Liver (tissue), 7 donors: ENCODE measurements at regions not wholly inside any gene's neighbourhood (a gene's known extent, or its start where the extent isn't known, plus 50 kb on each side); places are given as distances from the start of the nearest gene placed in this dataset.
"Not testable (repeated sequence)": the region's sequence is repeated elsewhere in the genome, so short reads cannot be mapped to it uniquely, and the experiment has no call there.

ENCODE experiments used
- DNase-seq: peaks from one replicate; pipeline ENCODE4 v3.0.0-alpha.2; 2017; ENCODE audit warnings: low spot score
- H3K27ac ChIP-seq, 2 donors: one replicate each; pipeline ENCODE4 v1.7.0; 2013; ENCODE audit warnings: inconsistent platforms in 2 of 2, low read length in 2 of 2, control low read depth in 1 of 2, low read depth in 1 of 2, mild to moderate bottlenecking in 1 of 2
- H3K27me3 ChIP-seq, 4 donors: one replicate each; pipeline versions ENCODE4 v1.6.1 to v1.7.0; 2013; ENCODE audit warnings: low read length in 3 of 4, inconsistent platforms in 1 of 4, mild to moderate bottlenecking in 1 of 4, moderate library complexity in 1 of 4; ENCODE audit not compliant: control insufficient read depth in 4 of 4, insufficient read depth in 4 of 4
- H3K36me3 ChIP-seq, 4 donors: one replicate each; pipeline versions ENCODE4 v1.6.1 to v1.7.0; 2013; ENCODE audit warnings: low read length in 3 of 4, mild to moderate bottlenecking in 3 of 4, low read depth in 1 of 4, moderate library complexity in 1 of 4; ENCODE audit not compliant: control insufficient read depth in 4 of 4, insufficient read depth in 3 of 4
- H3K4me1 ChIP-seq, 4 donors: one replicate each; pipeline versions ENCODE4 v1.6.1 to v1.7.0; 2013; ENCODE audit warnings: low read length in 3 of 4, mild to moderate bottlenecking in 3 of 4, moderate library complexity in 1 of 4; ENCODE audit not compliant: control insufficient read depth in 4 of 4, insufficient read depth in 4 of 4
- H3K4me3 ChIP-seq, 3 donors: one replicate each; pipeline versions ENCODE4 v1.6.1 to v1.7.0; 2013; ENCODE audit warnings: low read length in 3 of 3, control low read depth in 1 of 3, low read depth in 1 of 3, mild to moderate bottlenecking in 1 of 3
- H3K9ac ChIP-seq, 2 donors: one replicate each; pipeline ENCODE4 v1.7.0; 2013; ENCODE audit warnings: low read length in 2 of 2, mild to moderate bottlenecking in 2 of 2, moderate library complexity in 2 of 2, control low read depth in 1 of 2, low read depth in 1 of 2
- H3K9me3 ChIP-seq, 4 donors: one replicate each; pipeline versions ENCODE4 v1.6.1 to v1.7.0; 2013; ENCODE audit warnings: low read length in 3 of 4; ENCODE audit not compliant: control insufficient read depth in 4 of 4
- EGR1 ChIP-seq, 2 donors: IDR thresholded peaks; 2 replicates each; pipeline ENCODE4 v1.6.1; 2016 to 2018; ENCODE audit warnings: antibody characterized with exemption in 2 of 2, low read depth in 2 of 2
- FOXA1 ChIP-seq: IDR thresholded peaks from 2 replicates; pipeline ENCODE4 v1.6.1; 2016; ENCODE audit warnings: antibody characterized with exemption
- HNF4G ChIP-seq: IDR thresholded peaks from 2 replicates; pipeline ENCODE4 v1.6.1; 2016; ENCODE audit warnings: antibody characterized with exemption
- MAX ChIP-seq: IDR thresholded peaks from 2 replicates; pipeline ENCODE4 v1.6.1; 2016; ENCODE audit warnings: antibody characterized with exemption
- NR2F2 ChIP-seq: IDR thresholded peaks from 2 replicates; pipeline ENCODE4 v1.6.1; 2016; ENCODE audit warnings: antibody characterized with exemption
- RAD21 ChIP-seq, 2 donors: IDR thresholded peaks; 2 replicates each; pipeline ENCODE4 v1.6.1; 2016; ENCODE audit warnings: antibody characterized with exemption in 2 of 2, mild to moderate bottlenecking in 2 of 2
- REST ChIP-seq: IDR thresholded peaks from 2 replicates; pipeline ENCODE4 v1.6.1; 2016; ENCODE audit warnings: antibody characterized with exemption, mild to moderate bottlenecking
- RXRA ChIP-seq, 2 donors: IDR thresholded peaks; 2 replicates each; pipeline ENCODE4 v1.6.1; 2017 to 2018; ENCODE audit warnings: antibody characterized with exemption in 2 of 2, mild to moderate bottlenecking in 1 of 2
- SP1 ChIP-seq: IDR thresholded peaks from 2 replicates; pipeline ENCODE4 v1.6.1; 2018; ENCODE audit warnings: antibody characterized with exemption, mild to moderate bottlenecking
- TAF1 ChIP-seq: conservative IDR thresholded peaks from 2 replicates; pipeline ENCODE4 v1.6.1; 2016; ENCODE audit warnings: antibody characterized with exemption, mild to moderate bottlenecking
- WGBS: extraction: QIAGEN DNeasy Blood & Tissue Kit; methylation state at CpG from one replicate; pipeline ENCODE4 v1.1.7; 2013; 5-methylcytosine and 5-hydroxymethylcytosine counted together
- donor health status: healthy.
- donor health status: healthy.
- donor health status: healthy.
- donor health status: healthy.

DNA sequence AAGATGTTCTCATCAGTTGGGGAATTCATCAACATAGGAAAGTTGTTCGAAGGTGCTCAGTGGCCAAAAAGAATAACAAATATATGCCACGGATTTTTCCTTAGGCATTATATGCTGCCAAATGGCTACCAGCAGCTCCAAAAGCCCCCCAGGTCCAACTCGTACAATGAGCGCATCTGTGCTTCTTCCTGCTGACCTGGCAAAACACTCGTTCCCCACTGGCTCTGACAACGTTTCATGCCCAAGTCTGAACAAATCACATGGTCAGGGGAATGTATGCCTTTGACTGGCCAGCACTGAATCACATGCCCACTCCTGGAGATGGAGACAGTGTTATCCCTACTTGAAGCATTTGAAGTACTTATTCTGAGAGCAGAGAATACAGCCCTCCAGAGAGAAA lies 59.9 kb upstream of the SPP1 start (continued):
- no peak for TF ChIP-seq NR2F2
- no peak for TF ChIP-seq RAD21 (IDR thresholded peaks at IDR 0.05)

- 93% methylated on average over 2 of the region's 2 CpGs for WGBS
- no peak overlapping the region for H3K4me3 ChIP-seq
- H3K27me3 ChIP-seq = no peaks in the 10 kb centered on the region
- H3K9me3 ChIP-seq = no peaks in the 10 kb centered on the region
- no peak overlapping the region for H3K27ac ChIP-seq
- no peak for TF ChIP-seq SP1
- no peak for TF ChIP-seq MAX
- no peak for TF ChIP-seq REST
- no peak for TF ChIP-seq NR2F2
- no peak for TF ChIP-seq FOXA1
- no peaks in the 10 kb centered on the region for H3K36me3 ChIP-seq
- H3K9ac ChIP-seq = no peak overlapping the region
- DNase-seq = no peak
- H3K4me1 ChIP-seq = peaks cover 5 to 15% (median 9%) of the 10 kb centered on the region in 4 donors
Observed at GRCh38 chr4:87916626-87917025, 58.9 kb upstream of the SPP1 start.

GRCh38 chr4:87917911-87918310 lies 57.6 kb upstream of the SPP1 start:
- not testable (repeated sequence) for H3K36me3 ChIP-seq, H3K9me3 ChIP-seq, H3K27me3 ChIP-seq, H3K9ac ChIP-seq, H3K4me1 ChIP-seq, H3K27ac ChIP-seq, H3K4me3 ChIP-seq, DNase-seq
- 85% methylated on average over 5 of the region's 5 CpGs for WGBS

GRCh38 chr4:87918314-87919058 lies 57.0 kb upstream of the SPP1 start:
- no peak overlapping the region for H3K27ac ChIP-seq
- DNase-seq = no peak
- no peaks in the 10 kb centered on the region for H3K9me3 ChIP-seq
- H3K4me3 ChIP-seq = no peak overlapping the region
- no peak for TF ChIP-seq FOXA1
- TF ChIP-seq RXRA (IDR thresholded peaks at IDR 0.05) = no peak
- TF ChIP-seq NR2F2 = no peak
- TF ChIP-seq HNF4G = no peak
- no peak for TF ChIP-seq EGR1 (IDR thresholded peaks at IDR 0.05; ENCODE audit: low read depth in 2 of 2)
- no peak for TF ChIP-seq TAF1
- no peak overlapping the region for H3K9ac ChIP-seq
- H3K27me3 ChIP-seq = no peaks in the 10 kb centered on the region
- no peaks in the 10 kb centered on the region for H3K4me1 ChIP-seq
- 69% methylated on average over 4 of the region's 4 CpGs for WGBS
- H3K36me3 ChIP-seq = no peaks in the 10 kb centered on the region

DNA sequence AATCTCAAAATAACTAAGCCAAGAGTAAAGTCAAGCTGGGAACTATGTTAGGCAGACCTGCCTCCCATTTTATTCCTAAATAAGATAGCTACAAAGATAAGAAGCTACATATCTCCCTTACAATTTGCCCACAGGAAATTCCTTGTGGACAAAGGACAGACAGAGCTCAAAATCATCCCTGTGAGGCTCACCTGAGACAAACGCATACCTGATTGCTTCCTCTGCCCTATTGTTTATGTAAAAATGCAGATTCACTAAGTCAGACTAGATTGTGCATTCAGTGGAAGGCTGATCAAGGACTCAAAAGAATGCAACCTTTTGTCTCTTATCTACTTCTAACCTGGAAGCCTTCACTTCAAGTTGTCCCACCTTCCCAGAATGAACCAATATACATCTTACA lies 56.2 kb upstream of the SPP1 start:
- not testable (repeated sequence) for H3K4me1 ChIP-seq, H3K27ac ChIP-seq, H3K27me3 ChIP-seq, H3K9ac ChIP-seq, H3K36me3 ChIP-seq, DNase-seq, H3K4me3 ChIP-seq, H3K9me3 ChIP-seq
- WGBS = 91% methylated on average over 1 of the region's 1 CpG
